HEK293T (cell line): ENCODE measurements at regions not wholly inside any gene's neighbourhood (a gene's known extent, or its start where the extent isn't known, plus 50 kb on each side); places are given as distances from the start of the nearest gene placed in this dataset.

Experiments
- CTCF ChIA-PET: fragments of 350-600 bp; formaldehyde crosslinking; extraction: SDS; loops from one replicate; lab custom pipeline; 2021; ENCODE audit warnings: antibody characterized with exemption, inconsistent platforms; lab: Yijun Ruan, JAX
- POLR2A ChIA-PET: fragments of 350-600 bp; formaldehyde crosslinking; extraction: SDS; loops from one replicate; lab custom pipeline; 2020; ENCODE audit warnings: antibody characterized with exemption, inconsistent platforms; lab: Yijun Ruan, JAX
- DNase-seq: peaks from one replicate; pipeline ENCODE4 v3.0.0; 2012; ENCODE audit warnings: mixed read lengths; ENCODE audit errors: extremely low spot score
- ARNT ChIP-seq: fragments of 450-650 bp; IDR thresholded peaks from 2 replicates; pipeline ENCODE4 v1.6.1; 2017; ENCODE audit warnings: mild to moderate bottlenecking
- BHLHE40 ChIP-seq: fragments of 450-650 bp; IDR thresholded peaks from 2 replicates; pipeline ENCODE4 v1.6.1; 2016; ENCODE audit warnings: mild to moderate bottlenecking, moderate library complexity, borderline replicate concordance
- CTBP1 ChIP-seq: fragments of 450-650 bp; IDR thresholded peaks from 2 replicates; pipeline ENCODE4 v1.6.1; 2016; ENCODE audit warnings: borderline replicate concordance
- ELF4 ChIP-seq: fragments of 450-650 bp; IDR thresholded peaks from 2 replicates; pipeline ENCODE4 v1.6.1; 2017; ENCODE audit warnings: antibody characterized with exemption
- FOXA1 ChIP-seq: fragments of 450-650 bp; IDR thresholded peaks from 2 replicates; pipeline ENCODE4 v1.6.1; 2016; ENCODE audit warnings: mild to moderate bottlenecking
- FOXK2 ChIP-seq: fragments of 450-650 bp; IDR thresholded peaks from 2 replicates; pipeline ENCODE4 v1.6.1; 2016; ENCODE audit warnings: mild to moderate bottlenecking
- FOXM1 ChIP-seq: fragments of 450-650 bp; IDR thresholded peaks from 2 replicates; pipeline ENCODE4 v1.6.1; 2017; ENCODE audit warnings: mild to moderate bottlenecking, borderline replicate concordance
- HDGF ChIP-seq: fragments of 450-650 bp; IDR thresholded peaks from 2 replicates; pipeline ENCODE4 v1.6.1; 2017; ENCODE audit warnings: antibody characterized with exemption, borderline replicate concordance
- L3MBTL2 ChIP-seq: fragments of 450-650 bp; conservative IDR thresholded peaks from 2 replicates; pipeline ENCODE4 v1.6.1; 2016; ENCODE audit warnings: mild to moderate bottlenecking
- LEF1 ChIP-seq: fragments of 450-650 bp; IDR thresholded peaks from 2 replicates; pipeline ENCODE4 v1.6.1; 2017; ENCODE audit warnings: mild to moderate bottlenecking, borderline replicate concordance
- NFRKB ChIP-seq: fragments of 450-650 bp; IDR thresholded peaks from 2 replicates; pipeline ENCODE4 v1.6.1; 2016; ENCODE audit warnings: mild to moderate bottlenecking, moderate library complexity
- PKNOX1 ChIP-seq: fragments of 450-650 bp; IDR thresholded peaks from 2 replicates; pipeline ENCODE4 v1.6.1; 2016
- SP1 ChIP-seq: fragments of 450-650 bp; IDR thresholded peaks from 2 replicates; pipeline ENCODE4 v1.6.1; 2017
- SUZ12 ChIP-seq: fragments of 450-650 bp; IDR thresholded peaks from 2 replicates; pipeline ENCODE4 v1.6.1; 2016; ENCODE audit warnings: mild to moderate bottlenecking
- TARDBP ChIP-seq: fragments of 450-650 bp; IDR thresholded peaks from 2 replicates; pipeline ENCODE4 v1.6.1; 2016
- ZNF384 ChIP-seq: fragments of 450-650 bp; IDR thresholded peaks from 2 replicates; pipeline ENCODE4 v1.6.1; 2016

- TF ChIP-seq FOXK2 (no peak), HDGF (no peak), BHLHE40 (no peak), ZNF384 (no peak), FOXM1 (no peak), SP1 (no peak), L3MBTL2 (no peak), ELF4 (no peak), CTBP1 (no peak), LEF1 (no peak), TARDBP (no peak), NFRKB (no peak), FOXA1 (no peak), SUZ12 (no peak)
- ChIA-PET POLR2A (no interaction called here), CTCF (interaction anchor here (0.6 kb wide), 1 partner anchor 267 kb away, joined by 3 read pairs; no protein-coding TSS in a partner anchor)
- no peak for DNase-seq
Observed at GRCh38 chr16:85451641-85452363, 161.3 kb upstream of the GSE1 start.

- ChIA-PET CTCF (interaction anchor here (0.6 to 1.1 kb wide), 2 partner anchors 38 to 266 kb away, joined by 3 read pairs; no protein-coding TSS in a partner anchor), POLR2A (interaction anchor here (0.8 kb wide), 1 partner anchor 162 kb away, joined by 3 read pairs; no protein-coding TSS in a partner anchor)
- DNase-seq = no peak
- TF ChIP-seq NFRKB = no peak
Observed at GRCh38 chr16:85452364-85453193, 160.5 kb upstream of the GSE1 start.

GRCh38 chr16:85453194-85453678, 159.9 kb upstream of the GSE1 start:
- DNase-seq = no peak
- POLR2A ChIA-PET = interaction anchor here (0.8 kb wide), 1 partner anchor 161 kb away, joined by 3 read pairs; no protein-coding TSS in a partner anchor
- CTCF ChIA-PET = interaction anchor here (1.1 kb wide), 1 partner anchor 37 kb away, joined by 3 read pairs; no protein-coding TSS in a partner anchor
- no peak for TF ChIP-seq FOXA1
- no peak for TF ChIP-seq TARDBP
- TF ChIP-seq CTBP1 = no peak
- TF ChIP-seq ELF4 = no peak
- no peak for TF ChIP-seq FOXM1
- no peak for TF ChIP-seq PKNOX1
- TF ChIP-seq SP1 = no peak
- TF ChIP-seq ZNF384 = no peak

GRCh38 chr16:85453703-85454102, 159.4 kb upstream of the GSE1 start:
- TF ChIP-seq SUZ12 (no peak), BHLHE40 (no peak), TARDBP (no peak), NFRKB (no peak), ZNF384 (no peak), FOXK2 (no peak), FOXA1 (no peak), L3MBTL2 (no peak), HDGF (no peak), CTBP1 (no peak), SP1 (no peak), PKNOX1 (no peak), LEF1 (no peak), FOXM1 (no peak), ARNT (no peak), ELF4 (no peak)
- CTCF ChIA-PET = no interaction called here
- DNase-seq = no peak
- POLR2A ChIA-PET = interaction anchor here (0.8 kb wide), 1 partner anchor 160 kb away, joined by 3 read pairs; no protein-coding TSS in a partner anchor

GRCh38 chr16:85454171-85454872, 158.8 kb upstream of the GSE1 start:
- CTCF ChIA-PET = no interaction called here

More at GRCh38 chr16:85454171-85454872, 158.8 kb upstream of the GSE1 start:
- TF ChIP-seq FOXM1 (no peak), SUZ12 (no peak), SP1 (no peak), LEF1 (no peak), ELF4 (no peak), ARNT (no peak), CTBP1 (no peak), TARDBP (no peak), PKNOX1 (no peak), L3MBTL2 (no peak), BHLHE40 (no peak), ZNF384 (no peak), FOXA1 (no peak), FOXK2 (no peak)
- POLR2A ChIA-PET = no interaction called here
- no peak for DNase-seq
